HFF-Myc (cell line): ENCODE measurements at regions not wholly inside any gene's neighbourhood (a gene's known extent, or its start where the extent isn't known, plus 50 kb on each side); places are given as distances from the start of the nearest gene placed in this dataset.

Experiments
- DNase-seq: peaks from one replicate; pipeline ENCODE4 v3.0.0-alpha.2; 2011; ENCODE audit warnings: low read depth; ENCODE audit errors: extremely low read depth
- H3K4me3 ChIP-seq: replicated peaks from 2 replicates; pipeline ENCODE4 v1.5.1; 2011; ENCODE audit warnings: low read depth, mild to moderate bottlenecking, control low read depth, low read length
- TF ChIP-seq, protein P1 (sequence below): IDR thresholded peaks from 2 replicates; pipeline ENCODE4 v1.5.1; 2012; ENCODE audit warnings: mild to moderate bottlenecking, low read depth, low read length, control low read depth; ENCODE audit errors: missing control alignments

DNA sequence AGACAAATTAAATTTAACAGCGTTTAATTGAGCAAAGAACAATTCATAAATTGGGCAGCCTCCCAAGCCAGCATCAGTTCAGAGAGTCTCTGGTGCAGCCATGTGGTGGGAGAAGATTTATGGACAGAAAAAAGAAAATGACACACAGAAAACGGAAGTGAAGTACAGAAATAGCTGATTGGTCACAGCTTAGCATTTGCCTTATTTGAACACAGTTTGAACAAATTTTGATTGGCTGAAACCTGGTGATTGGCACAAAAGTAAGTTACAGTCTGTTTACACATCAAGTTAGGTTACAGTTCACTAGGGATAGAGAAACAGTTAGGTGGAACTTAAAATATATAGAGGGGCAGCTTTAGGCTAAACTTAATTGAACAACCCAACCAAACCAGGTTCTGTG is 720.1 kb downstream of the TYW1 start:
- no peak for DNase-seq
- TF ChIP-seq, protein P1, sequence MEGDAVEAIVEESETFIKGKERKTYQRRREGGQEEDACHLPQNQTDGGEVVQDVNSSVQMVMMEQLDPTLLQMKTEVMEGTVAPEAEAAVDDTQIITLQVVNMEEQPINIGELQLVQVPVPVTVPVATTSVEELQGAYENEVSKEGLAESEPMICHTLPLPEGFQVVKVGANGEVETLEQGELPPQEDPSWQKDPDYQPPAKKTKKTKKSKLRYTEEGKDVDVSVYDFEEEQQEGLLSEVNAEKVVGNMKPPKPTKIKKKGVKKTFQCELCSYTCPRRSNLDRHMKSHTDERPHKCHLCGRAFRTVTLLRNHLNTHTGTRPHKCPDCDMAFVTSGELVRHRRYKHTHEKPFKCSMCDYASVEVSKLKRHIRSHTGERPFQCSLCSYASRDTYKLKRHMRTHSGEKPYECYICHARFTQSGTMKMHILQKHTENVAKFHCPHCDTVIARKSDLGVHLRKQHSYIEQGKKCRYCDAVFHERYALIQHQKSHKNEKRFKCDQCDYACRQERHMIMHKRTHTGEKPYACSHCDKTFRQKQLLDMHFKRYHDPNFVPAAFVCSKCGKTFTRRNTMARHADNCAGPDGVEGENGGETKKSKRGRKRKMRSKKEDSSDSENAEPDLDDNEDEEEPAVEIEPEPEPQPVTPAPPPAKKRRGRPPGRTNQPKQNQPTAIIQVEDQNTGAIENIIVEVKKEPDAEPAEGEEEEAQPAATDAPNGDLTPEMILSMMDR = no peak
- H3K4me3 ChIP-seq = no peak overlapping the region

DNA sequence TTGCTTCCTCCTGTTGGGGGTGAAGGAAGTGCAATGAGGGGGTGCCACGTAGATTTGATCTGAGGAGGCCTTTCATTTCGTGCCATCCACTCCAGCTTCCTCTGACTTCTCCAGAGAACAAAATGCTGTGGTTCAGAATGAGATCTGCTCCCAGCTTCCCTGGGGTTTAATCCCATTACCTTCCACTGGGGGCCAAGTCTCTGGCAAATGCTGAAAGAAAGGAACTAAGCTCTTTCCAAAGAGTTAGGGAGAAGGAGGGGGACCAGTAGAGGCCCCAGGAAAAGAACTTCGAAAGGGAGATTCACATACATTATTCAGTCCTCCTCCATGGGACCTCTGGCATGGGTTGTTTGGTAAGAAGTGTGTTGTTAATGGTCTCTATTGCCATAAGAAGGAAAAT is 727.0 kb downstream of the TYW1 start:
- no peak for DNase-seq
- H3K4me3 ChIP-seq = no peak overlapping the region
- TF ChIP-seq, protein P1 = no peak

DNA sequence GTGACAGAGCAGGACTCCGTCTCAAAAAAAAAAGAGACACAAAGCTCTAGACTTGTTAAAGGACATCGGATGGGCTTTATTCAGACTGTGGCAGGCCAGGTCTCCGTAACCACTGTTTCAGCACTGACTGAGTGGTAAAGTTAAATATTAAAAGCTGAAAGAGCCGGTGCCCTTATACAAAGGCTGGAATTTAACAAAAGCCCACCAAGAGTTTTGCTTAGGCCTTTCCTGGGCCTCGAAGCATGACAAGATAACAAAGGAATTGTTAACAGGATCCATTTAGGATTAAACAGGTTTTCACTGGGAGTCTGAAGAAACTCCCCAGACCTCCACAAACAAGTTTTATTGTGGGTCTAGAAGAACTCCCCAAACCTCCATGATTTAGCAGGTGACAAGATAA is 727.8 kb downstream of the TYW1 start:
- no peak overlapping the region for H3K4me3 ChIP-seq
- TF ChIP-seq, protein P1 = no peak
- DNase-seq = no peak

DNA sequence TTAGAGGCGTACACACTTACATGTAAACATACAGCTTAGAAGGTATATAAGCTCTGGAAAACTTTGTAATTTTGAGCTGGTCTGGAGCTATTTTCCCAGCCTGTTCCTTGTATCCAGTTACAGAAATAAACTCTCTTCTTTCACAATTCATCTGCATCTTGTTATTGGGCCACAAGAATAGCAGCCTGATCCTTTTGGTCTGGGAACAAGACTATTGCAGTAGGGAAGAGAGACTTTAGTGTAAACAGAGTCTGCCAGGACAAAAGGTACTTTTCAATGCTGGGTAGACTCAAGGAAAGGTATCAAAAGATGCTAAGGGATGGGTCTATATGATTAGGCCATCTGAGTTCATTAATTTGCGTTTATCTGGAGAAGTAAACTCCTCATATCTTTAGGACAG is 728.3 kb downstream of the TYW1 start:
- H3K4me3 ChIP-seq = no peak overlapping the region
- no peak for DNase-seq
- TF ChIP-seq, protein P1 = no peak

DNA sequence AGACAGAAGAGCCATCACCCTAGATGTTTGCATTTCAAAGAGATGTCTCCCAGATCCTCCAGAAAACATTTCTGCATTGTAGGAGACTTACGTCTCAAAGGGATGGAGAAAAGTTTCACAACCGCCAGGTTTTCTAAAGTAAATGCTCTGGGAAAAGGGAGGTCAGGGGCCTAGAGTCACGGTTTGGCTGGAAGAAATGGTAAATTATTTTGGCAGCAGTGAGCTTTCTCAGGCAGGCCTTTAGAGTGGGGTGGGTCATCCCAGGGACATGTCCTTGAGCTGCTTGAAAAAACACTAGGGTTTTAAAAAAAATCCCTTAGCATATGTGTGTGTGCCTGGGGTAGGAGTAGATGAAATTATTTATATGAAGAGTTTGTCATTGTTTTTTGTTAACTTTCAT is 728.8 kb downstream of the TYW1 start:
- TF ChIP-seq, protein P1 = no peak
- no peak for DNase-seq
- no peak overlapping the region for H3K4me3 ChIP-seq

DNA sequence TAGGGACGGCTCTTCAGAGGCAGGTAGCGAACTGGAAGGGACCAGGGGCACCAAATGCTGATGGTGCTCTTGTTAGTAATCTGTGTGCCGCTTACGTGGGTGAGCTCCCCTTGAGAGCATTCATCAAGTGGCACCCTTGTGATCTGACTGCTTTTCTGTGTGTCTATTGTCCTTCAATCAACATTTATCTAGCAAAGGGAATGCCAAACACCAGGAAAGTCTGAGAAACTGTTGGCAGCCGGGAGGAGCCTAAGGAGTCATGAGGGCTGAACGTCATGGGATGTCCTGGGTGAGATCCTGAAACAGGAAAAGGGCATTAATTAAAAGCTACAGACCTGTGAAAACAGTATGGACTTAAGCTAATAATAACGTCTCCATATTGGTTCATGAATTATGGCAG is 733.1 kb downstream of the TYW1 start:
- TF ChIP-seq, protein P1 = no peak
- no peak for DNase-seq
- H3K4me3 ChIP-seq = no peak overlapping the region

DNA sequence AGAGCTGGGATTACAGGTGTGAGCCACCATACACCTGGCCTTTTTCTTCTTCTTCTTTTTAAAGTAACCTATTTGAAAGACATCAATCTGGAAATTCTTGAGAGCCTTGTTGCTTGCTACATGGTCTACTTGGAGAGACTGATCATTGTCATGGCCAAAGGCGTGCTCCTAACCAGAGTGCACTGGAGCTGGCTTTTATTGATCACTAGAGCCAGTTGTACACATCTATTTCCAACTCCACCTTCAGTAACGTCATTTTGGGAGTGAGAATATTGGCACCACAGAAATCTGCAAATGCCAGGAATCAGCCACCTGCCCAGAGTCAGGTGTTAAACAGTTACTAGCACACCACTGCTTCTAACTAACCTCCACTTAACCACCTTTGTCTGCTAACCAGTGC is 735.1 kb downstream of the TYW1 start:
- no peak for DNase-seq
- no peak overlapping the region for H3K4me3 ChIP-seq
- TF ChIP-seq, protein P1 = no peak
